ENCODE measurements at regions not wholly inside any gene's neighbourhood (a gene's known extent, or its start where the extent isn't known, plus 50 kb on each side); places are given as distances from the start of the nearest gene placed in this dataset.

DNA sequence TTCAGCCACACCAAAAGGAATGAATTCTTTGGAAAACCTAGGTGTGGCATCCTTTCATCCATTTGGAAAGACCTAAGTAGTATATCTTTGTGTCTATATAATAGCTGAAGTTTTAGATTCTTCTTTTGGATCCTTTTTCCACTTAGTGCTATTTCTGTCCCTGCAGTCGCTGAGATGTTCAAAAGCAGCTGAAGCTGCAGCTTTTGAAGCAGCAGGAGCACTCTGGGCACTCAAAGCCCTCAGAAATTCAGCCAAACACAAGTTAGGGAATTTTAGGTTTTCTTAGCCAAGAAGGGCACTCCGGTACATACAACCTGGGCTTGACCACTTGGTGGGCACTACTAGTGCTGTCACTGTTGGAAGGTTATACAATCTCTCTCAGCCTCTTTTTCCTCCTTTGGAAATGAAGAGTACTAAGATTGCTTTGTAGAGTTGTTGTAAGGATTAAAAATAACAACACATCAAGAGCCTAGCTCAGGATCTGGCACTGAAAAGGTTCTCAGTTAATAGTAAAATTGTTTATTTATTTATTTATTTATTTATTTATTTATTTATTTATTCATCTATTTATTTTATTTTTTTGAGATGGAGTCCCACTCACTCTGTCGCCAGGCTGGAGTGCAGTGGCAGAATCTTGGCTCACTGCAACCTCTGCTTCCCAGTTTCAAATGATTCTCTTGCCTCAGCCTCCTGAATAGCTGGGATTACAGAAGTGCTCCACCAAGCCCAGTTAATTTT is 71.9 kb upstream of the SLC22A16 start (continued):
- TF ChIP-seq RCOR1 (IDR thresholded peaks at IDR 0.05; ENCODE audit: insufficient replicate concordance, low read length): no peak

- peak overlapping the region; percentile 75 for H3K14ac ChIP-seq (replicated peaks; ENCODE audit: low read depth, low read length)
- CTCF ChIA-PET: interaction anchor here (0.6 kb wide), 1 partner anchor 130 kb away, joined by 3 read pairs; no protein-coding TSS in a partner anchor
- peak overlapping the region; percentile 96 for H3K4ac ChIP-seq (ENCODE audit: low read depth, low read length)
- H4K20me1 ChIP-seq (ENCODE audit: insufficient read depth, low read length): no peaks in the 10 kb centered on the region
- no peak overlapping the region; the same call in 1 of the 2 replicates for H4K5ac ChIP-seq (ENCODE audit: low read depth, low read length)
- no peak overlapping the region for H3K4me3 ChIP-seq (ENCODE audit: insufficient read depth, low read depth, low read length)
- ATAC-seq (ENCODE audit: low read depth) (peak; percentile 80), DNase-seq (peak; percentile 70)
- H3K18ac ChIP-seq (ENCODE audit: low read depth, low read length): peak overlapping the region; percentile 96; the same call in 1 of the 2 replicates
- H4K91ac ChIP-seq (ENCODE audit: insufficient read depth, low read depth, low read length): peak overlapping the region; percentile 90
- H3K9me3 ChIP-seq (ENCODE audit: control insufficient read depth, insufficient read depth, low read length): peaks cover 15% of the 10 kb centered on the region
- H3K79me1 ChIP-seq (ENCODE audit: low read depth in 1 of 2, low read length in 2 of 2): peaks cover 0 to 7% of the 10 kb centered on the region in 2 experiments; a peak in 1 of 4 replicates
- H3K23ac ChIP-seq (ENCODE audit: low read depth, low read length): peak overlapping the region; percentile 74; the same call in 1 of the 2 replicates
- dilution Hi-C loops (cut with HindIII; ENCODE audit: low sequenced_read_pairs, unreplicated experiment): no loop called here
- peak overlapping the region; percentile 82 for H2AK5ac ChIP-seq (ENCODE audit: low read depth, low read length)
- no peaks in the 10 kb centered on the region for H3K36me3 ChIP-seq (ENCODE audit: control insufficient read depth, insufficient read depth, low read length)
- H3K27ac ChIP-seq (ENCODE audit: insufficient read depth, low read length): peak overlapping the region; percentile 20; the same call in 1 of the 2 replicates
- H2AK9ac ChIP-seq (replicated peaks; ENCODE audit: low read depth, low read length, poor library complexity): peak overlapping the region; percentile 66
- H3K4me2 ChIP-seq (ENCODE audit: low read depth, low read length): peak overlapping the region; percentile 72; the same call in 1 of the 2 replicates
- H3K56ac ChIP-seq (ENCODE audit: extremely low read depth, insufficient read depth, low read length): no peak overlapping the region
- intact Hi-C loops (cut with micrococcal nuclease): no loop called here
- no peak overlapping the region for H3K9ac ChIP-seq (ENCODE audit: low read depth, low read length)
- H2BK15ac ChIP-seq (ENCODE audit: low read depth, low read length): peak overlapping the region; percentile 67; the same call in 2 of the 3 replicates
- H2AFZ ChIP-seq (replicated peaks; ENCODE audit: low read length, poor library complexity): peak overlapping the region; percentile 55
- no peaks in the 10 kb centered on the region for H3K27me3 ChIP-seq (ENCODE audit: control insufficient read depth, insufficient read depth, low read length)
- peak overlapping the region; percentile 58 to 74 for H4K8ac ChIP-seq (ENCODE audit: low read depth in 2 of 2, low read length in 2 of 2)
- peak overlapping the region; percentile 96 for H2BK20ac ChIP-seq (ENCODE audit: low read depth, low read length)
- peak overlapping the region; percentile 75 for H2BK5ac ChIP-seq (ENCODE audit: low read depth, low read length, poor library complexity, severe bottlenecking)
- in situ Hi-C loops (cut with MboI; ENCODE audit: low sequenced_read_pairs): loop anchor here (25.0 kb wide), 1 partner anchor 665 kb away; no protein-coding TSS in a partner anchor
- POLR2A ChIA-PET (ENCODE audit: unreplicated experiment): no interaction called here
- peak overlapping the region; percentile 96 for H2BK120ac ChIP-seq (ENCODE audit: low read depth, low read length)
- H3K9me1 ChIP-seq (ENCODE audit: insufficient read depth, low read length): peaks cover 15% of the 10 kb centered on the region
- peaks cover 8% of the 10 kb centered on the region for H3K4me1 ChIP-seq (ENCODE audit: control insufficient read depth, insufficient read depth, low read length)
- no TSS peak for BruUV-seq (replicated peaks)
- no CpG with 5 or more reads among the region's 1 CpG for WGBS, 2 experiments (ENCODE audit: extremely low coverage in 2 of 2, insufficient read length in 1 of 2)
- TF ChIP-seq RCOR1 (IDR thresholded peaks at IDR 0.05; ENCODE audit: insufficient replicate concordance, low read length) (no peak), SMC3 (IDR thresholded peaks at IDR 0.05; ENCODE audit: low read depth, low read length) (no peak), MAFK (IDR thresholded peaks at IDR 0.05; ENCODE audit: low read depth, low read length) (no peak), POLR2A (IDR thresholded peaks at IDR 0.05; ENCODE audit: low read depth, low read length) (no peak), MAZ (IDR thresholded peaks at IDR 0.05; ENCODE audit: borderline replicate concordance, low read depth, low read length) (no peak), CHD1 (IDR thresholded peaks at IDR 0.05; ENCODE audit: low read depth, low read length) (no peak), BHLHE40 (IDR thresholded peaks at IDR 0.05; ENCODE audit: low read depth, low read length) (no peak), RAD21 (IDR thresholded peaks at IDR 0.05; ENCODE audit: low read length) (no peak), USF2 (IDR thresholded peaks at IDR 0.05; ENCODE audit: low read depth, low read length) (no peak)
- TF ChIP-seq, protein P1, sequence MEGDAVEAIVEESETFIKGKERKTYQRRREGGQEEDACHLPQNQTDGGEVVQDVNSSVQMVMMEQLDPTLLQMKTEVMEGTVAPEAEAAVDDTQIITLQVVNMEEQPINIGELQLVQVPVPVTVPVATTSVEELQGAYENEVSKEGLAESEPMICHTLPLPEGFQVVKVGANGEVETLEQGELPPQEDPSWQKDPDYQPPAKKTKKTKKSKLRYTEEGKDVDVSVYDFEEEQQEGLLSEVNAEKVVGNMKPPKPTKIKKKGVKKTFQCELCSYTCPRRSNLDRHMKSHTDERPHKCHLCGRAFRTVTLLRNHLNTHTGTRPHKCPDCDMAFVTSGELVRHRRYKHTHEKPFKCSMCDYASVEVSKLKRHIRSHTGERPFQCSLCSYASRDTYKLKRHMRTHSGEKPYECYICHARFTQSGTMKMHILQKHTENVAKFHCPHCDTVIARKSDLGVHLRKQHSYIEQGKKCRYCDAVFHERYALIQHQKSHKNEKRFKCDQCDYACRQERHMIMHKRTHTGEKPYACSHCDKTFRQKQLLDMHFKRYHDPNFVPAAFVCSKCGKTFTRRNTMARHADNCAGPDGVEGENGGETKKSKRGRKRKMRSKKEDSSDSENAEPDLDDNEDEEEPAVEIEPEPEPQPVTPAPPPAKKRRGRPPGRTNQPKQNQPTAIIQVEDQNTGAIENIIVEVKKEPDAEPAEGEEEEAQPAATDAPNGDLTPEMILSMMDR (conservative IDR thresholded peaks at IDR 0.05; ENCODE audit: low read depth, low read length): no peak
Observed at GRCh38 chr6:110547266-110547964, 71.0 kb upstream of the SLC22A16 start.
